ENCODE measurements at regions not wholly inside any gene's neighbourhood (a gene's known extent, or its start where the extent isn't known, plus 50 kb on each side); places are given as distances from the start of the nearest gene placed in this dataset.

DNA sequence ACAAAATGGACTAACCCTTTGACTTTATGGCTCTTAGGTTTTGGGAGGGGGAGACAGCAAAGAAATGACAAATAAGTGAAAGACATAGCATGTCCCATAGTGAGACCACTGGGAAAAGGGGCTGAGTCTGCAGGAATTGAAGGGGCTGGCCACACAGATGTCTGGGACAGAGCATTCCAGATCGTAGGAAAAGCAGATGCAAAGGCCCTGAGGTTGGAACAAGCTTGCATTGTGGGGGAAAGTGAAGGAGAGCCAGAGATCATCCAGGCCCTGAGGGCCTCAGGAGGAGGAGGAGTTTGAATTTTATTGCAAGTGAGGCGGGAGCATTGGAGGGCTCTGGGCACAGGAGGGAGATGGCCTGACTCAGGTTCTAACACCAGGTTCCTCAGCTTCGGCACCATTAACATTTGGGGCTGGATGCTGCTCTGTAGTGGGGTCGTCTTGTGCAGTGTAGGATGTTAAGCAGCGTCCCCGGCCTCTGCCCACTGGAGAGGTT lies 97.5 kb downstream of the CEBPB start:
- Histone ChIP-seq H3K4me1 (ENCODE audit: control insufficient read depth, insufficient read depth, low read length) (peaks cover 32% of the 10 kb centered on the region), H3K9me3 (ENCODE audit: control insufficient read depth, insufficient read depth, low read length) (no peaks in the 10 kb centered on the region), H3K27me3 (ENCODE audit: control insufficient read depth, insufficient read depth, low read length) (peaks cover 3% of the 10 kb centered on the region), H3K36me3 (ENCODE audit: control insufficient read depth, insufficient read depth, low read length) (no peaks in the 10 kb centered on the region), H3K27ac (ENCODE audit: low read length) (no peak overlapping the region), H3K4me3 (ENCODE audit: low read length) (no peak overlapping the region)
- TF ChIP-seq, protein P1, sequence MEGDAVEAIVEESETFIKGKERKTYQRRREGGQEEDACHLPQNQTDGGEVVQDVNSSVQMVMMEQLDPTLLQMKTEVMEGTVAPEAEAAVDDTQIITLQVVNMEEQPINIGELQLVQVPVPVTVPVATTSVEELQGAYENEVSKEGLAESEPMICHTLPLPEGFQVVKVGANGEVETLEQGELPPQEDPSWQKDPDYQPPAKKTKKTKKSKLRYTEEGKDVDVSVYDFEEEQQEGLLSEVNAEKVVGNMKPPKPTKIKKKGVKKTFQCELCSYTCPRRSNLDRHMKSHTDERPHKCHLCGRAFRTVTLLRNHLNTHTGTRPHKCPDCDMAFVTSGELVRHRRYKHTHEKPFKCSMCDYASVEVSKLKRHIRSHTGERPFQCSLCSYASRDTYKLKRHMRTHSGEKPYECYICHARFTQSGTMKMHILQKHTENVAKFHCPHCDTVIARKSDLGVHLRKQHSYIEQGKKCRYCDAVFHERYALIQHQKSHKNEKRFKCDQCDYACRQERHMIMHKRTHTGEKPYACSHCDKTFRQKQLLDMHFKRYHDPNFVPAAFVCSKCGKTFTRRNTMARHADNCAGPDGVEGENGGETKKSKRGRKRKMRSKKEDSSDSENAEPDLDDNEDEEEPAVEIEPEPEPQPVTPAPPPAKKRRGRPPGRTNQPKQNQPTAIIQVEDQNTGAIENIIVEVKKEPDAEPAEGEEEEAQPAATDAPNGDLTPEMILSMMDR (IDR thresholded peaks at IDR 0.05) = no peak
- DNase-seq (no peak), ATAC-seq (no peak)
- 92% methylated on average over 6 of the region's 6 CpGs for WGBS (ENCODE audit: insufficient coverage)
- no peaks in the 10 kb centered on the region for H3K9me3 Mint-ChIP-seq
- H3K4me1 Mint-ChIP-seq = peaks cover 2 to 31% of the 10 kb centered on the region in 2 donors
- H3K27me3 Mint-ChIP-seq (ENCODE audit: low read depth in 2 of 2) = peaks cover 34 to 42% of the 10 kb centered on the region in 2 donors
- no peak overlapping the region for H3K4me3 Mint-ChIP-seq
- intact Hi-C loops (cut with micrococcal nuclease) = no loop called here
- no peaks in the 10 kb centered on the region for H3K36me3 Mint-ChIP-seq
- no peak overlapping the region for H3K27ac Mint-ChIP-seq

DNA sequence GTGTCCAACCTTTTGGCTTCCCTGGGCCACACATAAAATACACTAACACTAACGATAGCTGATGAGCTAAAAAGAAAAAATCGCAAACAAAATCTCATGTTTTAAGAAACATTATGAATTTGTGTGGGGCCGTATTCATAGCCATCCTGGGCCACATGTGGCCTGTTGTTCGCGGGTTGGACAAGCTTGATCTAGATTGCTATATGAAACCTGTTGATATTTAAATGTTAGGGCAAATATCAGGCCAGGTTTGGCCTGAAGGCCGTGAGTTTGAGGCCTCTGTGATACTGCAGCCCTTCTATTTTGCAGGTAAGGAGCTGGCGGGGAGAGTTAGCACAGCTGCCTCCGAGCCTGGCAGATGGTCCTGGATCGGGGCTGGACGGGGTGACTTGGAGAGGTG lies 99.0 kb downstream of the CEBPB start:
- DNase-seq = no peak
- no peak overlapping the region for H3K27ac ChIP-seq (ENCODE audit: low read length)
- H3K9me3 ChIP-seq (ENCODE audit: control insufficient read depth, insufficient read depth, low read length) = no peaks in the 10 kb centered on the region
- no peak for ATAC-seq
- WGBS (ENCODE audit: insufficient coverage) = 88% methylated on average over 10 of the region's 10 CpGs
- Mint-ChIP-seq H3K9me3 (no peaks in the 10 kb centered on the region), H3K27me3 (ENCODE audit: low read depth in 2 of 2) (peaks cover 35 to 39% of the 10 kb centered on the region in 2 donors), H3K4me1 (peaks cover 0 to 20% of the 10 kb centered on the region in 2 donors), H3K27ac (no peak overlapping the region), H3K4me3 (no peak overlapping the region), H3K36me3 (no peaks in the 10 kb centered on the region)
- peaks cover 9% of the 10 kb centered on the region for H3K27me3 ChIP-seq (ENCODE audit: control insufficient read depth, insufficient read depth, low read length)
- TF ChIP-seq, protein P1 (IDR thresholded peaks at IDR 0.05) = no peak
- peaks cover 22% of the 10 kb centered on the region for H3K4me1 ChIP-seq (ENCODE audit: control insufficient read depth, insufficient read depth, low read length)
- H3K36me3 ChIP-seq (ENCODE audit: control insufficient read depth, insufficient read depth, low read length) = no peaks in the 10 kb centered on the region
- intact Hi-C loops (cut with micrococcal nuclease) = no loop called here
- H3K4me3 ChIP-seq (ENCODE audit: low read length) = no peak overlapping the region

DNA sequence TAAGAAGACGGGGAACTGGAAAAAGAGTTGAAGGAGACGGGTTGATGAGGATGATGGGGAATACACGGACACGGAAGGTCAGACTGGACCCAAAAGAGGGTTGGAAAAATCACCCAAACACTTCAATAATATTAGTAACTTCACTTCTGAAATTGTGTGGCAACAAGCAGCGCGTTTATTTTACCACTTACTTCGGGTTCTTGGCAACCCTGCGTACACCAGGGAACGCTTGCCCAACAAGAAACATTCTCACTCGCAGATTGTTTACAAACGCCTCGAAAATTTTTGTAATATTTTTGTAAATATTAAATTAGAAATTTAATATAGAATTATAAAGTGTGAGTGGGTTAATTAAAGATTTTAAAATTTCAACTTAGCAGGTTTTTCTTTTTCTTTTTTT lies 99.5 kb downstream of the CEBPB start:
- WGBS (ENCODE audit: insufficient coverage) = 92% methylated on average over 8 of the region's 12 CpGs

More for the DNA sequence above, 99.5 kb downstream of the CEBPB start:
- Histone ChIP-seq H3K4me1 (ENCODE audit: control insufficient read depth, insufficient read depth, low read length) (peaks cover 16% of the 10 kb centered on the region), H3K36me3 (ENCODE audit: control insufficient read depth, insufficient read depth, low read length) (no peaks in the 10 kb centered on the region), H3K27me3 (ENCODE audit: control insufficient read depth, insufficient read depth, low read length) (peaks cover 9% of the 10 kb centered on the region), H3K4me3 (ENCODE audit: low read length) (no peak overlapping the region), H3K27ac (ENCODE audit: low read length) (no peak overlapping the region), H3K9me3 (ENCODE audit: control insufficient read depth, insufficient read depth, low read length) (no peaks in the 10 kb centered on the region)
- intact Hi-C loops (cut with micrococcal nuclease) = no loop called here
- Mint-ChIP-seq H3K27me3 (ENCODE audit: low read depth in 2 of 2) (peaks cover 37 to 44% of the 10 kb centered on the region in 2 donors), H3K4me1 (peaks cover 0 to 18% of the 10 kb centered on the region in 2 donors), H3K36me3 (no peaks in the 10 kb centered on the region), H3K4me3 (no peak overlapping the region), H3K27ac (no peak overlapping the region), H3K9me3 (no peaks in the 10 kb centered on the region)
- DNase-seq = no peak
- ATAC-seq = no peak
- TF ChIP-seq, protein P1 (IDR thresholded peaks at IDR 0.05) = no peak
